ENCODE measurements at regions not wholly inside any gene's neighbourhood (a gene's known extent, or its start where the extent isn't known, plus 50 kb on each side); places are given as distances from the start of the nearest gene placed in this dataset.

GRCh38 chr3:152667267-152667666, 167.7 kb upstream of the P2RY1 start:
- no peak for DNase-seq (ENCODE audit: low read depth)
- TF ChIP-seq CTCF (conservative IDR thresholded peaks at IDR 0.05; ENCODE audit: control insufficient read depth, insufficient read depth, low read depth, low read length) = no peak
- H3K4me3 ChIP-seq (ENCODE audit: control insufficient read depth, low read depth, low read length) = no peak overlapping the region

GRCh38 chr3:152669560-152669959, 165.4 kb upstream of the P2RY1 start:
- no peak for DNase-seq (ENCODE audit: low read depth)
- no peak overlapping the region for H3K4me3 ChIP-seq (ENCODE audit: control insufficient read depth, low read depth, low read length)
- no peak for TF ChIP-seq CTCF (conservative IDR thresholded peaks at IDR 0.05; ENCODE audit: control insufficient read depth, insufficient read depth, low read depth, low read length)

DNA sequence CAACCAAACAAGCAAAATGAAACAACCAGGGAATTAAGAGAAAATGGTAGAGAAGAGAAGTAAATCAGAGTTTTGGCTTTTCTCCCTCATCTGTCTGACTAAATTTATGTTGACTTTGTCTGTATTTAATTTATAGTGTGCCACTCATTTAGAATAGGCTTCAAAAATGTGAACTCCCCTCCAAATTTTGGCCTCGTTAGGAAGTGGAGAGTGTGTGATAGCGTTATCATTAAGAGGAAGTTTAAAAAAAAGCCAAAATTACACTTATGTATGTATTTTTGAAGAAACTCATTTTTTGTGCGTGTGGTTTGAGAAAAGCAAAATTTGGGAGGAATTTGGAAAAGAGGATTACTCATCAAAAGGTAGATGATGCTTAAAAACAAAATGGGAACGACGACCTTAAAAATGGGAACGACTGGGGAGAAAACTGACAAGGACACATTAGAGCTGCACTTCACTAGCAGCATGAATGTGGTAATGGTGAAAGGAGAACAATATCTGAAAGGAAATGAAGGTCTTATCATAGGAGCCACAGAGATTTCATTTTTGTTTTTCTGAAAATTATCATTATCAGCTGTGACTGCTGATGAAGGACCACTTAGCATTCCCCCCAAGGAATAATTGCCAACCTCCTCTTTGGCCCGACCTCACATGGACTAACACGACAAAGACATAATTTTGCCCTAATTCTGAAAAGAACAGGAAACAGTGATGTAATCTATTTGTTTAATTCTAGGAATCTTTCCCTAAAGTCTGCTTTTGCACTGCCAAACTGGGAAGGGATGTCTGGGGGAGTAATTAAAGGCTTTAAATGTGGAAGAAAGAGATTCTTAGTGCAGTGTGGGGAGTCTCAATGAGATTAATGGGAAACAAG, 163.2 kb upstream of the P2RY1 start:
- H3K4me3 ChIP-seq (ENCODE audit: control insufficient read depth, low read depth, low read length) = no peak overlapping the region
- TF ChIP-seq CTCF (conservative IDR thresholded peaks at IDR 0.05; ENCODE audit: control insufficient read depth, insufficient read depth, low read depth, low read length) = no peak
- DNase-seq (ENCODE audit: low read depth) = no peak

DNA sequence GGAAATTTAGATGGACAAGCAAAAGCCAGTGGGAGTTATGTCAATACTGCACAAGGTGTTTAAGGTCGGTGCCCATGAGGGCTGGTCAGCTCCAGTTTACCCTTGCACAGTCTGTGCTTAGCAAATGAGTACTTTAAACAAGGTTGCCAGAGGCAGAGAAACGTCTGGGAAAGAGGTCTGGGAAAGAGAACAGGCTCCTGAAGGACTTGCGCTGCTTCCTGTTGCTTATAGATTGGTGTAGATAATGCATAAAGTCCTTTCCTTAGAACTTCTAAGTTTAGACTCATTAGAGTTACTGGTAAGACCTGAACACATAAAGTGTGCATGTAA, 162.6 kb upstream of the P2RY1 start:
- H3K4me3 ChIP-seq (ENCODE audit: control insufficient read depth, low read depth, low read length) = no peak overlapping the region
- TF ChIP-seq CTCF (conservative IDR thresholded peaks at IDR 0.05; ENCODE audit: control insufficient read depth, insufficient read depth, low read depth, low read length) = no peak
- no peak for DNase-seq (ENCODE audit: low read depth)

DNA sequence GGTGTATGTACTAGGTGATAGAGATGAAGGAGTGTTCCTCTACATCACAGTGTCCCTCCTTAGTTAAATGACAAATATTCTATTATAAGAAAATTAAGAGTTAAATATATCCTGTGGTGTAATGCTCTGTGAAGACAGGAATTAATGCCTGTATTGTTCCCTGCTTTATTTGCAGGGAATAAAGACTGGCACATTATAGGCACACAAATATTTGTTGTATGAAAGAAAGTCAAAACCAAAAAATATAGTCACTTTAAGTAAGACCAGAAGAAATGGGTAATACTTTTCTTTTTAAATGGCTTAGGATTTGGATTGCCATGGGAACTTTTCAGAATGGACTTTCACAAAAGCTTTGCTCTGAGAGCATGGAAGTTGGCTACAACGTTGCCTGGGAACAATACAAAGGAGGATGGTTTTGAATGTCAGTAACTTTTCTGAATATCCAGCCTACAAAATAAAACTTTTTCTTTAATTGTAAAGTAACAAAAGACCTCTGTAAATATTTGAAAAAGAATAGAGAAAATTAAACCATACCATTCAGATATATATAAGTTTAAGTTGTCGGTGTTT, 158.0 kb upstream of the P2RY1 start:
- H3K4me3 ChIP-seq (ENCODE audit: control insufficient read depth, low read depth, low read length) = no peak overlapping the region
- TF ChIP-seq CTCF (conservative IDR thresholded peaks at IDR 0.05; ENCODE audit: control insufficient read depth, insufficient read depth, low read depth, low read length) = no peak
- DNase-seq (ENCODE audit: low read depth) = no peak

DNA sequence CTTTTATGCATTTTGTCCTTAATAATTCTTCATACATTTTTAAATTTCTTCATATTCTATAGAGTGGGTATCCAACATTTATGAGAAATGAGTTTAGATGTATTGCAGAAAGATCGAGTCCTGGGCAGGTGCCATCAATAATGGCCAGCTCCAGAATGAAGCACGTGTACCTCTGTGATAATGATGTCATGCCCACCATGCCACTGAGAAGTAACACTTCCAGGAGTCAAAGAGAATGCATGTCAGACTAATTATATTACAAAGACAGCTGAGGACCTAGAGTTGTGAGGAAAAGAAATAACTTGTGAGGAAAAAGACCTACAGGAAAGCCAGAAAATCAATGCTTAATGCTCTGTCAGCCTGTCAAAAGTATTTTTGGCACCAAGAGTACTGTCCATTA, 157.4 kb upstream of the P2RY1 start:
- no peak for TF ChIP-seq CTCF (conservative IDR thresholded peaks at IDR 0.05; ENCODE audit: control insufficient read depth, insufficient read depth, low read depth, low read length)
- no peak overlapping the region for H3K4me3 ChIP-seq (ENCODE audit: control insufficient read depth, low read depth, low read length)
- DNase-seq (ENCODE audit: low read depth) = no peak
